ENCODE measurements at regions not wholly inside any gene's neighbourhood (a gene's known extent, or its start where the extent isn't known, plus 50 kb on each side); places are given as distances from the start of the nearest gene placed in this dataset.

DNA sequence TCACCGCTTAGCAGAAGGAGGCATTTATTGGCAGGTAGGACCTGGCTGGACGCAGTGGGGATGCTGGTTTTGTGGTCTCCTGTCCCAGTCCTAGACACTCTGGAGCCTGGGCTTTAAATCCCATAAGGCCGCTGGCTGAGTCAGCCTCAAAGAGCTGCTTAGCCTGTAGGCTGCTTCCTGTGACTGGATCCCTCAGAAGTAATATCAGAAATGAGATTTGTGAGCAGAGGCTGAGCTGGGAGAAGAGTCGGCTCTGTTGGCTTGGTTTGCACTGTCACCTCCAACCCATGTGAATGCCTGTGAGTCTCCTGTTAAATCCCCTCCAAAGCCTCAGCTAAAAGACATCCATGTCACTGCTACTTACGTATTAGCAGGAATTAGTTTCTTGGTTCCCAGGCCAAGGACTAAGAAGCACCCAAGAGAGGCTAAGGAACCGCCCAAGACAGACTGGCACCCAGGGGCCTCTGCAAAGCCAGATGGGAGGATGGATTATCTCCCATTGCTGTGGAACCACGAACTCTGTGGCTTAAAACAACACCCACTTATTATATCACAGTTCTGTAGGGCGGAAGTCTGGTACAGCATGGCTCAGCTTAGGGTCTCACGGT, 289.4 kb downstream of the CDC5L start:
- no peak for DNase-seq (ENCODE audit: low read depth, low spot score)

DNA sequence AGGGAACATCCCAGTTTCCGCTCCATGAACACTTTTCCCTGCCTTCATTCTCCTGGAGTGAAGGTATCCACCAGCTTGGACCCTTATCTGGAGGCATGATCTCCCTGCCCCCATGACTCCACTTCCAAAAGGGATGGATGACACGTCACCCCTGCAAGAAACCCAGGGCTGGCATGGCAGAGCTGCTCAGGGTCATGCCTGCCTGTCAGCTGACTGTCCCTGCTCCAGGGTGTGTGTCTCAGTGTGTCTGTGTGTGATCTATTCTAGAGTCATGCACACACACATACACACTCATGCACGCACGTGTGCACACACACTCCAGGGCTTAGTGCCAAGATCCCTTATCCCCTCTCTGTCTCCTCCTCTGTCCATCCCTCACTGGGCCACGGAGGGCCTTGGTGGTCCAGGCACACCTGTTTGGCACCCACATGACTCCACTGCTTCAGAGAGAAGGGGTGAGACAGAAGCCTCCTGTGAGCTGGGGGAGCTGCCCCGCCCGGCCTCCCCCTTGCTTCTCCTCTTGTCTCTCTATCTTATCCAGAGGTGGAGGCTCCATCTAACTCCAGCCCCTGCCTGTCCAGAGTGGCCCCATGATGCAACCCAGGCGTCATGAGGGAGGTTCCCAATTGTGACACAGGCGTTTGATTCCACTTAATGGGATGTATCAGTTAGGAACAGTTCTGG, 290.9 kb downstream of the CDC5L start:
- DNase-seq (ENCODE audit: low read depth, low spot score): no peak

DNA sequence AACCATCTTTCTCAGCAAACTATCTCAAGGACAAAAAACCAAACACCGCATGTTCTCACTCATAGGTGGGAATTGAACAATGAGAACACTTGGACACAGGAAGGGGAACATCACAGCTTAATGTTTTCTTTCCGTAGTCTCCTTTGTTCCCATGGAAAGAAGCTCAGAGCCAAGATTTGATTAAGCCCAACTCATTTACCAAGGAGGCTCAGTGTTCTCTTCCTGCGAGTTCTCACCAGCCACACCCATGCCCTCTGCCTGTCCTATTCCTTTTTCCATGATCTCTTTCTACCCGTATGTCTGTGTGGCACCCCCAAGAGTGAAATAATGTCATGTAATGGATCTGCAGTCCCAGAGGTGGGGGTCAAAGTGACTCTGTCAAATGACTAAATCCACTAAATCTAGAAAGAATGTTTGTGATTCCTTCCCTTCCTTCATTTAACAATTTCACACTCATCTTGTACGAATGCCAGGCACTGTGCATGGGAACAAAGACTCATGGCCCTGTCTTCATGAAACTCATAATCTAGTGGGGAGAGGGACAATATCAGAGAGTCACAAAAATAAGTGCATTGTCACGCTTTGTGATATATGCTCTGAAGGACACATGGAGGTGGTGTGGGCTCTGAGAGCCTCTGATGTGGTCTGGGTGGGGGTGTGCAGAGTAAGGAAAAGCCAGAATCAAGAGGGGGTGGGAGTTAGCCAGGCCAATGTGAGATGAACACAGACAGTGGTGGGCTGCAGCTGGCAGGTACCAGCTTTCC, 292.1 kb downstream of the CDC5L start:
- DNase-seq (ENCODE audit: low read depth, low spot score): no peak

DNA sequence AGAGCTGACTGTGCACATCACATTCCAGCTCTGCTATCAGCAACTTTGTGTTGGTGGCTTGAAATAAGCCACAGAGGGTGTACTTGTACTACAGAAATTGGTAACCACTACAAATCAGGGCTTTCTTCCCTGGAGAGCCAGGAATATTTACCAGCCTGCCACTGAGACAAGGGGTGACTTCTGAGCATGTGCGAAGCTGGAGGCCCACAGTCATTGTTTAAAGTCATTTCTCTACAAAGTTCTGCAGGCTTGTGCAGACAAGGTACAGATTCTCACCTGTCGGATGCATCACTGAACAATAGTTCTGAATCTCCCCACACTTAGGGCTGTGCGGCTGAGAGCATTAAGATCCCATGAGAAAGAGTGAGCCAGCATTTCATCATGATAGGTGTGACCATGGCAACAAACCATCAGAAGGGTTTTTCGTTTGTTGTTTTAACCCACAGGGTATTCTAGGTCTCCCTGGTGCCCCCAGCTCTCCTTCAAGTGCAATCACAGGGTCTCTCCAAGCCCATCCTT, 292.8 kb downstream of the CDC5L start:
- no peak for DNase-seq (ENCODE audit: low read depth, low spot score)

DNA sequence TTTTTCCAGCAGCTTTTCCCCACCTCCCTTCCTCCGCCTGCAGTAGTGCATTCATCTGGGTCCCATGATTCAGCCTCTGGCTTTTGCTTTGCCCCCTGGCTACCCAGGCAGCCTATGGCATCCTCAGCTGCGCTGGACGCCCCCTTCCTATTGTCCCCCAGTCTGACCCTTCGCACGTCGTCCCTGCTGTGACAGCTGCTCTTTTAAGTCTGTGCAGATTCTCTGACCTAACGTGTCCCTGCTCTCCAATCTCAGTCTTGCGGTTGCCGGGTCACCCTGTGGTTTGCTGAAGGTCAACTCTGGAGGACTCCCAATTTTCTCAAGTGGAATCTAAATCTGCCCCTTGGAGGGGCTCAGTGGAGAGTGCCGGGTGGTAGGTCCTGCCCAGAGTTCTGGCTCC, 294.3 kb downstream of the CDC5L start:
- DNase-seq (ENCODE audit: low read depth, low spot score): no peak

DNA sequence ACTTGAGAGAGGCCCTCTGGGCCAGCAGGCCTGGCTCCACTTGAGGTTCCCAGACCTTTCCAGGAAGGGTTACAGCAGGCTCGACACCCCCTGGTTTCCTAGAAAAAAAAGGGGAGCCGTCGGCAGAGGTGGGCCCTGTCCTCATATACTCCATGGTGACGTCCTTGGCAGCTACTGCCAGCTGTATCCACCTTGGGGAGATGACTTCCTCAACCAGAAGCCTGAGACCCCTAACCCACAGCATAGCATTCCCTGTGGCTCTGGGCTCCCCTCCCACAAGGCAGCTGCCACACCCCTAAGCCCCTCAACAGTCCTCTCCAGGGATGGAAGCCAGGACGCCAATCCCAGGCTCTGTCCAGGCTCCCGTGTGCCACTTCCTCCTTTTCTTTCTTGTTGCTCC, 294.8 kb downstream of the CDC5L start:
- DNase-seq (ENCODE audit: low read depth, low spot score): no peak

DNA sequence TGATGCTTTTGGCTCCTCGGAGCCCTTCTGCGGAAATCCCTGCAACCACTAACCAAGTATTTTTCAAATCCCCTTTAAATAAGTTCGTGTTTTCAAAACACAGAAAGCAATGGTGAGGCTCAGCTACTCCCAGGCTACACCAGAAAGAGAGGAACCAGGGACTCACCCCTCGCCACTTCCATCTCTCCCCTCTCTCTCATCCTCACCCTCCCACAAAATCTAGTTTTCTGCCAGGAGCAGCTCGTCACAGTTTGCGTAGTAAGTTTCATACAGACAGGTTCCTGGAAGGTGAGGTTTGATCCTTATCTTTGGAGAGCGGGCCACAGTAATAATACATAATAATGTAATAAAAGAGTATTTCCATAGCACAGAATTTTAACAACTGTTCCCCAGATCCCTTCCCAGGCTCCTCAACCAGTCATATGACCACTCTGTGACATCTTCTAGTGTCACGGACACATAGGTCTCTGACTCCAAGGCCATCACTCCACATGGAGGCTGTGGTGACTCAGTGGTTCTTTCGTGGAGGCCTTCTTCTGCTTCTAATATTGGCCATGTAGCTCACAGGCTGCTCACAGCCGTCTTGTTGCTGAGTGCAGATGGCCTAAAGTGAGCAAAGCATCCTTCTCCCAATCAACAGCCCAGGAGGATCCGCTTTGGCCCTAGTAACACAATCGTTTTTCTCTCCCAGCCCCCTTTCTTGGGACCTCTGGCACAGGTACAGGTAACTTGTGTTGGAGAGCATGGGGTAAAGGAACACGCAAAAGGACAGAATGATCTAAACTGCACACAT, 295.7 kb downstream of the CDC5L start:
- no peak for DNase-seq (ENCODE audit: low read depth, low spot score)

DNA sequence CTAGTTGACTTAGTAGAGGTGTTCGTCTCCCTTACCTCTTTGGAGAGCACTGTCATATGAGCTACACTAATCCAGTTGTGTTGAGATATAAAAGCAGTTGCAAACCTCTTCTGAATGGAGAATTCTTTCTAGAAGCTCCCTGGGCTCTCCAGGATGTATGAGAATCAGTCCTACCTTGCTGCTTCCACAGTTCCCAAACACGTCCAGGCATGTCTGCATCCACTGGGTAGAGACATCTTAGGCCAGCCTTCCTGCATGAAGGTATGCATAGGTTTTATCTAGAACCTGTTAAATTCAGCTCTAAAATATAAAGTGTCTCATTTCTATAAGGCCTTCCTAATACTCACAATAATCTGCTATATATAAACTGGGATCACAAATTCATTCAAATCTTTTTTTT, 297.7 kb downstream of the CDC5L start:
- no peak for DNase-seq (ENCODE audit: low read depth, low spot score)

DNA sequence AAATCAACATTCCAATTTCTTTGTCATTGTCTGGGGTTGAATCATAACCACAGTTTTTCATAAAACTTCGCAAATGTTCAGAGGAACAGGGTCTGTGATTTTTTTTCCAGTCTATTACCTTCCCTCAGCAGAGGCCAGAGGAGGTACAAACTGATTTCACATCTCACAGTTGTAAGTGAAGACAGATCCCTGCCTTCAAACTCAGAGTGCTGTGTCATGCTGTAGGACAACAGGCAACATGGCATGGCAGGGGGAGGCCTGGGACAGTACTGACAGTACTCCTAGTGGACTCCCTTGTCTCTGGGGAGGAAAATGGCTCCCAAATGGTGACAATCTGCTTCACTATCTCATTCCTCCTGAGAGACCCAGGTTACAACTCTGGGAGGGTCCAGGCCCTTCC, 308.6 kb downstream of the CDC5L start:
- DNase-seq (ENCODE audit: low read depth, low spot score): no peak

DNA sequence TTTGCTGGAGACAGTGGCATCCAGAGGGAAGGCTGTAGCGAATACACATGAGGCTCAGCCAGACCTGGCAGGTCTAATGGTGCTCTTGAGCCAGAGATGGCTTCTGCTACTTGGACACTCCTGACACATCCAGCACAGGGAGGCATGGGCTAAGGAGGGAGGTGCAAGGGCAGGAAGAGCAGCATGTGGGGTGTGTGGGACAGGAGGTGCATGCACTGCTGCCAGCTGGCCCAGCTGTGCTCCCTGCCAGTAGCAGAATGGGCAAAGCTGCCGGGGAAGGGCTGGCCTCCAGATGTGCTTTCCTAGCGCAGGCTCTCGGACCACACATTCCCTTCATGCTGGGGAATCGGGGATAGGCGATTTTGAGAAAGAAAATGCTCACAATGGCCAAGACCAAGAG, 309.2 kb downstream of the CDC5L start:
- no peak for DNase-seq (ENCODE audit: low read depth, low spot score)

DNA sequence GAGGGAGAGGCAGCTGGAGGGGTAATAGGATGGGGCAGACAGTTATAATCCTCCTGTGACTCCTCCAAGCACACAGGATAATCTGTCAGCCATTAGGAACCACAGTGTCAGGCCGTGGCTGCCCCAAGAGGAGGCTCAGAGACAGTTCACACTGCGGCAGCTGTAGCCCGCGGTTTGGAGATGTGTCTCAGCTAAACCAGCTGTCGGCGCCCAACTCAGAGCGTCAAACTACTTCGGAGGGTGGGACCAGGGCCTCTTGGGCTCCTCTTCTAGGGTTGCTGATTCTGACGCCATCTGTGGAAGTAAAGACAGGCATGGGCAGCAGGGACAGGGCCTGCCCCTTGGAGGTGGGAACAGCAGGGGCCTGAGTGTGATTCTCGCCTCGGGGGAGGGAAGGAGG, 309.8 kb downstream of the CDC5L start:
- no peak for DNase-seq (ENCODE audit: low read depth, low spot score)

DNA sequence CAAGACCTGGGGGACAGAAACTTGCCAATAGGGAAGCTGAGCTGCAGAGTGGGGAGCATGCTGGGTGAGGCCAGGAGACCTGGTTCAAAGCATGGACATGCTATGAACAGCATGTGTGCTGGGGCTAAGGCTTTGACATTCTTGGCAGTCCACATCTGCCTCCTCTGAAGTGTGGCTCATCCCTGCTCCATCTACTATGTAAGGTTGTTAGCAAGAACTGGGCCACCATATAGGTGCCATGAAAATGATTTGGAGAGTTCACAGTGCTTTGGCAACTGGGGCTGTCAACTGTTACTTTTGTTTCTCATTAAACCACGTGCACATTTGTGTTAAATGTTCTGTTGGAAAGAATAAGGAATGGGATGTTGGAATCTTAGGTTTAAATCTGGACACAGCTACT, 311.1 kb downstream of the CDC5L start:
- DNase-seq (ENCODE audit: low read depth, low spot score): no peak

DNA sequence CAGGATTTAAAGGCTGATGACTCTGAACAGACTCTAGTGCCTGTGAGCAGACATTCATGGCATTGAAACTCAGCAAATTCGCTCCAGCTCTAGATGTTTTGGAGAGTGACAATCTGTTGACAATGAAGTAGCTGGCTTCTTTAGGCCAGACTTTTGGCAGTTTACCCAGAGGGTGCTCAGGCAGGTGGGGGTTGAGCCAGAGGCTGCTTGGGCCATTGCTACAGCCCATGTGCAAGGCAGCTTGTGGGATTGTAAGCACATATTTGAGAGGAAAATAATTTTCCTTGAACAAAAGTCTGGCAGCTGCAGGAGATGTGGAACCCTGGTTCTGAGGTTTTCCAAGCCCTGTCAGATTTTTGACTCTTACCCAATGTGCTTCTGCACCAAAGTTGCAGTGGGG, 311.6 kb downstream of the CDC5L start:
- no peak for DNase-seq (ENCODE audit: low read depth, low spot score)

DNA sequence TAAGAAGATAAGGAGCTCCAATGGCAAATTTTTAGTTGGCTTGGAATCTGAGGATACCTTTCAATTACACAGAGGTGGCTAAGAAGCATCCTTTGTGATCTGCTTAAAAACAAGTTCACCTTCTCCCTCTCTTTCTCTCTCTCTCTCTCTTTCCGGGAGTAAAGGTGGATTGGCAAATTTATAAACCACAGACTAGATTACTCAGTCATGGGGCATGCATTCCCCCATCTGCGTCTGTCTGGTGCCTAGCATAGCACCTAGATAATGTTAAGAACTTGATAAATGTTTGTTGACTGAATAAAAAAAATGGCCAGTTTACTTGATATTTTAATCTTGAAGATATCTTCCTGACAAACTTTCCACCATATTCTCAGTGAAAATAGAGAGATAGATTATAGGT, 312.3 kb downstream of the CDC5L start:
- no peak for DNase-seq (ENCODE audit: low read depth, low spot score)

DNA sequence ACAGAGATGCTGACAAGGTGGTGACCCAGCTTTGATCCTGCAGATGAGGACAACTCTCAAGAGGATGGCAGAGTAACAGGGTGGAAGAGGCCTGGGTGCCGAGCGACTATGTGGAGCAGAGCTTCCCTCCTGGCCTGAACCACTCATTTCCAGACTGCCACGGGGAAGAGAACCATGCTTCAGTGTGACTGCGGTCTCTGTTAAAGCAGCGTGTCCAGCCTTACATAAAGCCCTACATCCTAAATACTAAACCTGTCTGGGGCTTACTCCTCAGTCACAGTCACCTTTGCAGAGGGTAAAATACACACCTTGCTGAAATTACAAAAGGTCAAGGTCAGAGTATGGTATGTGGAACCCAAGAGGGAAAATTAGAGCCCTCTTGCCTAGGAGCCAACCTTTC, 312.9 kb downstream of the CDC5L start:
- DNase-seq (ENCODE audit: low read depth, low spot score): no peak

DNA sequence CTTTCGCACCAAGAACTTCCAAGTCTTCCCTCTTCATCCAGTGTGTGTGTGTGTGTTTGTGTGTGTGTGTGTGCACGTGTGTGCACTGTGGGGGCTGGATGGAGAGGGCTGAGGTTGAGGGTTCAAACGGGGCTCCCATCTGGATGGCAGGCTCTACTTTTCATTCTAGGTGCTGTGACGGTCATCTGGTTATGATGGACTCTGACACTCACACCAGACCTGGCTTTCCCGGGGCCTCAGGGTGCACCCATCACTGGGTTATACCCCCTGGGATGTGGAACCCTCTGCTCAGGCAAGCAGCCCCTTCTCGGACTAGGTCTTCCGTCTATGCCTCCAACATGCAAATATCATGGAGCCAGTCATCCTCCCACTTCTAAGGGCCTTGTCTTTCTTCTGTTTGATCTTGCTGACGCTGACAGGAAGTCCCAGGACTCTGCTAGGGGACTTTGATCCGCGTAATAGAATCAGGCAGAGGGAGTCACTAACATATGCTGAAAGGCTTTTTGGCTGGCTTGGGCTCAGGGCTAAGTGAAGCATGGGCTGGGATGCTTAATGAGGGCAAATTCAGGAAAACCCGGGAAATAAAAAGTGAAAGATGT, 313.6 kb downstream of the CDC5L start:
- no peak for DNase-seq (ENCODE audit: low read depth, low spot score)

DNA sequence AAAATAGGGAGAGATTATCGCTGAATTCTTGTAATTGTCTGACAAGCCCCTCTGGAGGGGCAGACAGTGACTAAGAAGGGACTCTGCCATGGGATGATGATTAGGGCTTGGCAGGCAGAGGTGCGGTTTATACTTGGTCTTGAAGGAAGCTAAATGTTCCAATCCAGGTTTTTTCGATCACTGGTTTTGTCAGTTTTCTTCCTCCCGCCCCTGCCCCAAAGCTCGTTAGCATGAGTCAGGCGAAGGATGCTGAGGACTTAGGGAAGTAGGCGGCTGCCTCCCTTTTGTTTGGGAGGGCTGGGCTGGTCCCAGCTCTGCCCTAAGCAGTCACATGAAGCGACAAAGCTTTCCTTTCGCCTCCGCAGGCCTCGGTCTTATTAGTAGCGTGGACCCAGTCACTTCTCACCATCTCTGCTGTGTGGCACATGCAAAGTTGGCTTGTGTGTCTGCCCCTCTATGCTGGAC, 314.2 kb downstream of the CDC5L start:
- DNase-seq (ENCODE audit: low read depth, low spot score): no peak

DNA sequence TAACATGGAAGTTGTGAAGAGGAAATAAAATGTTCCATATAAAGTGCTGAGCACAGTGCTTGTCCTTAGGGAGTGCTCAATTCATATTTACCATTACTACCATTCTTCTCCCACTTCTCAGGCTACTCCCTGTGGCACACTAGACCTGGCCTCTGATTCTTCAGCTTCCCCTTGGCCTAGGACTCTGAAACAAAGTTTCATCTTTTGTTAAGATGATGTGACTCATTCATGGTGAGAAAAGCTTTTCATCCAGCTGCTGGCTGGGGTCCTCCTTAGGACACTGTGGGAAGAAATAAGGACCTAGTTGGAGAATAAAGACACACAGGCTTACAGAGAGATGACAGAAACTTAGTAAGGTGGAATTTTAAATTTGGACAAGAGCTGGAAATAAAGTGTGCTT, 314.8 kb downstream of the CDC5L start:
- no peak for DNase-seq (ENCODE audit: low read depth, low spot score)

DNA sequence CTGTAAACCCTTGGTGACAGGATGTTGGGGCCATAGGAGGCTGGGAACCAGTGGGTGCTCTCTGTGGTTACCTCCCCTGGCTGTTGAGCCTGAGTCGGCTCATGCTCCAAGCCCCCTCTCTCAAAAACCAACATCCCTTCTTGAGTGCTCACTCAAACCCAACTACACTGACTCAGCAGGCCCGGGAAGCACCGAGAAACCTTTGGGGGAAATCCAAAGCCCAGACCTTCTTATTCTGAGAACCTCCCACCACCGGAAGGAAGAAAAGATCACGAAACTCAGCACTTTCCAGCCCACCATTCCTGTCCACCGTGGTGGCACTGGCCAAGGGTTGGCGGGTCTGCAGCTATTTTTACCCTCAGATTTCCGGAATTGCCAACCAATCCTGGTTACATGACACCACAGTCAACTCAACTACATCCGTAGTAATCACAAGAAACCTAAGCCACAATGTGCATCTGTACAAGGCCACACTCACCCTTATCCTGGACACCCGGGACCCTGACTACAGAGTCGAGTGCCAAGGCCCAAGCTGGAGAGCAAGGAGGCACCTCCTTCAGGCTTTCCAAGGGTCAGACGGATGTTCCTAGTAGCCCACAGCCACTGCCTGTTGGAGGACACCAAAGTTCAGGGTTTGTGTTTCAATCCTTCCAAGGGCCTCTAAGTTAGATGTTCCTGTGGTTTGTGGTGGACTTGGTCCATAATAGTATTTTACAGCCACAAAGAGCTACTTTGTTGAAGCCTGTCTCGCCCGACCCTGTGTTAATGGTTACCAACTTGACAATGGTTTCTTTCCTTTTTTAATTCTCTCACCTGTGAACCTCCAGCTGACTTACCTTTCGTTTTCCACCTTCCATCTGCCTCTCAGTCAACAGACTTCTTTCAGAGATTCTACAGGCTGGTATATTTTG, 317.0 kb downstream of the CDC5L start:
- DNase-seq (ENCODE audit: low read depth, low spot score): no peak

DNA sequence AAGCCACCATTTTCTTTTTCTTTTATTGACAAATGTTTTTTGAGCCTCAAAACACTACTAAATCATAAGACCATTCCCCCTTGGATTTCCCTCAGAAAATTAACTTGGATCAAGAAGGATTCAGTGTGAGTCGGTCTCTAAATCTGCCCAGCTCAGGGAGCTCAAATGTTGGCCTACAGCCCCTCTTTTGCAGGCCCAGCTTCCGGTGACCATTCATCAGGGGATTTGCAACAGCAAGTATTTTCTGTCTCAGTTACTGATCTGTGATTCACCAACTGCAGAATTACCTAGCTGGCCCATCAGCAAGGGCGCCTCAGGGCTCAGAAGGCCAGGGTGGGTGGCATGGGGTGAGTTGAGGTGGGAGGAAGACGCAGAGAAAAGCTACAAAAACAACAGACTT, 318.1 kb downstream of the CDC5L start:
- DNase-seq (ENCODE audit: low read depth, low spot score): no peak

DNA sequence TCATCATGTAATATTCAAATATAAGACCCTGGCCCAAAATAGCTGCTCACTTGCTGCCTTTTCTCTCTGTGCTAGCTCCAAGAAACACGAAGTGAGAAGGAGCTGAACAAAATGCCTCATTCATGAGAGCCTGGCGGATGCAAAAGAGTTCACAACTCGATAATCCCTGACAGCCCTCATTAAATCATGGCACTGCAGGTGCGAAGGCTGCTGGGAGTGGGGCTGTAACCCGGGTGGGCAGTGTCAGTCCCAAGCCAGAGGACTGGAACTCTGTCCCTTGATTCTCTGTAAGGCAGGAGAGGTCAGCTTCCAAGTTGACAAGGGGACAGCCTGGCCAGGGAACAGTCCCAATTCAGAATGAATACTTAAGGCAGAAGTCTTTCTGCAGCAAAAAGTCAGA, 318.5 kb downstream of the CDC5L start:
- DNase-seq (ENCODE audit: low read depth, low spot score): no peak
